CD4-positive, alpha-beta T cell treated with Interleukin-4 for 1 hour (primary cell): ENCODE measurements at regions not wholly inside any gene's neighbourhood (a gene's known extent, or its start where the extent isn't known, plus 50 kb on each side); places are given as distances from the start of the nearest gene placed in this dataset.

Source experiments
- DNase-seq, 2 donors: peaks; one replicate each; pipeline ENCODE4 v3.0.0-alpha.2; 2020 to 2022

DNA sequence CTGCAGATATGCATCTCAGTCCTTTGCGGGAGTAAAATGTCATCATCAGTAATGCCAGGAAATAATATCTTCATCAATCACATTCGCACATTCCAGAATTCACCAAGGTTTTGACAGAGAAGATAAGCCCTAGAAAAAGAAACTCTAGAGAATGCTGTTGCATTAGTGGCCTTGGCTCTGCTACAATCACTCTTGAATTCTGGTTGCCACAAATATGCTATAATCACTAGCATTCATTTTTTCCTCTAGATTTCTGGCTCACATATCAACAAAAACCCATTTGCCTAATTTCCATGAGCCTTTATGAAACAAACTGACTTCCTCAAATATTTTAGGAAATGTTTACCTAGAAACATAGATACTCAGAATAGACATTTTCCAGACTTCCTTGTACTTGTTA is 653.4 kb downstream of the ANXA1 start:
- DNase-seq: no peak

DNA sequence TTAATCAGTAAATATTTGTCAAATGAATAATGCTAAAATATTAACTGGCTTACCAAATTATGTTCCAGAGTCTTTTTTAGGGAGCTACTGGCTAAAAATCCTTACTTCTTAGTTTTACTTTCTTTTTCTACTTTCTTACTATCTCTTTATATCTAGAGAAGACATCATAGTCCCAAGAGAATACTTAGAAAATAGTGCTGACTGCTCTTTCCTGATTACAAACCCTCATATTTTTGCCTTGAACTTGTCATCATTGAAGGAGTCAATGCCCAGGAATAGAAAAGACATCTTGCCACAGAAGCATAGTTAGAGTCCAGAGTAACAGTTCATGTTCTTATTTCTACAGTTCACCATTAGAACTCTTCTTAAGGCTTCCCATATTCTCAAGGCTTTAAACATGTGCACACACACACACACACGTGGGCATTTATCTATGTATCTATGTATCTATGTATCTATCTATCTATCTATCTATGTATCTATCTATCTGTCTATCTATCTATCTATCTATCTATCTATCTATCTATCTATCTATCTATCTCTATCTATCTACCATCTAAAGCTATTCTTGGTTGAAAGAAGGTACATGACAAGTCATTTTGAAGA is 654.3 kb downstream of the ANXA1 start:
- no peak for DNase-seq

- no peak for DNase-seq
Measured at GRCh38 chr9:73806876-73807275, 655.2 kb downstream of the ANXA1 start.

DNA sequence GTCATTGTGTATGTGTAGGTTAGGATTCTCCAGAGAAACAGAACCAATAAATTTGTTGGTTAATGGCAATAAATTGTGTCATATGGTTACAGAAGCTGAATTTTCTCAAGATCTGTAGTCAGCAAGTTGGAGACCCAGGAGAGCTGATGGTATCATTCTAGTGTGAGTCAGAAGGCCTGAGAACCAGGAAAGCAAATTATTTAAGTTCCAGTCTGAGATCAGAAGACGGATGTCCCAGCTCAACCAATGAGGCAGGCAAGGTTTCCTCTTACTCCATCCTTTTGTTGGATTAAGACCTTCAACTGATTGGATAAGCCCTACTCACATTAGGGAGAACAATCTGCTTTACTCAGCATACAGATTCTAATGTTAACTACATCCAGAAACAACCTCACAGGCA is 656.3 kb downstream of the ANXA1 start:
- no peak for DNase-seq

DNA sequence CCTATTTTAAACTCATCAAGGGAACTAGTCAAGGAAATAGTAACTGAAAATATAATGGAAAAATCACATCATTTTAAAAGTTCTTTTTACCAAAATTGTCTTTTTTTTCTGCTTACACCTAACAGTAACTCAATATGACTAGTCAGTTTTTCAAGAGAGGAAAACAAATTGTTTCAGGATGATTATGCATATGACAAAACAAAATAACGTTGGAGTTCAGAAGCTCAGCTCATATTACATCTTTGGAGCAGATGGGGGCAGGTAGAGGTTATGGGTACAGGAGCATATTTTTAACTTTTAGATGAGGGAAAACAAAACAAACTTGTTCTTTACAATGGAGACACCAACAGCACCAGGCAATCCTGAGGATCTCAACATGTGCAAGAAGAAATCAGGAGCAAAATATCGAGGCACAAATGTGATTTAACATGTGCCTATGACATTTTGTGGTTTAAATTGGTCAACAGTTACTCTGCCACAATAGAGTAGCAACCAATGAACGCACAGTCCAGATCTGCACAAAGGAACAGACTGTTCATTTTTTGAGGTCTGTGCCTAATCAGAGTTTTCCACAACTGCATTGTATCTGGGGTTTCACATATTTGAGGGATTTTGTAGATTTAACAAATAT is 659.0 kb downstream of the ANXA1 start:
- DNase-seq: no peak

GRCh38 chr9:73813546-73813945 is 661.9 kb downstream of the ANXA1 start:
- DNase-seq: no peak

- DNase-seq: no peak
Measured at GRCh38 chr9:73816905-73817304, 665.2 kb downstream of the ANXA1 start.

DNA sequence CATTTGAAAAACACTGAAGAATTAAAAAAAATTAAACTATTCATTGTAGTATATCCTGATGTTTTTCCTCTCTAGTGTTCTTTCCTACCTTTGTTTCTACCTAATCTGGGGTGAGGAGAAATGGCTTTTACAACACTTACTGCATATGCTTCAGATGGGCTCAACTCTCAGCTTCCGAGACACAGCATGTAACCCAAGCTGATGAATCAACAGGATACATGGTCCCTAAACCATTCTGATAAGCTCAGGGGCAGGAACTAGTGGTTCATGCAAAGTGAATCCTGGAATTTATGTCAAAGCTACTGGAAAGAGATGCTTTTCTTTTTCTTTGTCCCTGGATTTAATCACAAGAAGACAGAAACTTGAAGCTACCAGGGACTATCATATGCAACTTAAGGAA is 672.5 kb upstream of the RORB start:
- DNase-seq: no peak

DNA sequence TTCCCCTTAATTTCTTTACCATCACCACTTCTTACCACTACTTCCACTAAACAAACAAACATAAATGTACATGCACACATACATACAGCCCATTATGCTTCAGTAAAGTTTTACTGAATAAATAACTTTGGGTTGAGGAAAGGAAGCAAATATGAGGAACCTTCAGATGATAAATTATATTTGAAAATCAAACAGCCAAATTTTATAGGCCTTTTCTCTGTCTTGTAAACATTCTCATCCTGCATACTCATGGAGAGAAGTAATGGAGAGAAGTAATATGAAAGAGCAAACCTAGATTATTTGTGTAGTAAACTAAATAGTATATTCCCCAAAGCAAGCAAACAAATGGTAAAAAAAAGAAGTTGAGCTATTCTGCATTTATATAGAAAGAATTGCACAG is 658.3 kb upstream of the RORB start:
- no peak for DNase-seq

DNA sequence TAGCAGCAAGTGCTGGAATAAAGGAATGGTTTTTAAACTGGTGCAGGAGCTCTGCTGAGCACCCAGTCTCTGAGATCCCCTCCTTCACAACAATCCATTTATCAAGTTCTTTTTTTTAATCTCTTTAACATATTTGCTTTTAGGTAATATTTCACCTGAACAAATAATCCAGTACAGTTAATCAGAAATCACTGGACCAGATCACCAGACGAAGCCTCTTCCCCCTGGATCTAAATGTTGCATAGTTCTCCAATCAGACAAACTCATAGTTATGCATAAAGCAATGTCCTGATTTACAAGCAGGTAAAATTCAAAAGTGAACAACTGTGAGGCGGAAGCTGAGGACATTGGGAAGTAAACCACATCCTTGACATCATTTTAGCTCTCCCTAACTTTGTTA is 657.7 kb upstream of the RORB start:
- no peak for DNase-seq

DNA sequence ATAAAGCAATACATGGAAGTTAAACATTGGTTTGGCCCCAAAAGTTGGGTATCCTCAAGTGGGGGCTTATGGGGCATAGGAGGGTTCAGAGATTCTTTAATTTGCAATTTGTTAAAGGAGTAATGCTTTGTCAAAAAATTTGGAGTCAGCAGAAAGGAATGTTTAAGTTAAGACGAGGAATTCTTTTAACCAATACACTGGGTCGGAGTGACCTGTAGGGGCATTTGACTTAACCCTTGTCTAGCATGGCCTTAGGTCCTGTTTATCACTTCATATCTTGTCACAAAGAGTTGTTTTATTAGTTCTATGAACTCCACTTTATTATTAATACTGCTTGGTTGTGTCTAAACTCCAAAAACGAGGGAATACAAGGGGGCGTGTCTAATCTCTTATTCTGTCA is 656.1 kb upstream of the RORB start:
- DNase-seq: no peak

- no peak for DNase-seq
Measured at GRCh38 chr9:73844135-73844534, 653.0 kb upstream of the RORB start.

DNA sequence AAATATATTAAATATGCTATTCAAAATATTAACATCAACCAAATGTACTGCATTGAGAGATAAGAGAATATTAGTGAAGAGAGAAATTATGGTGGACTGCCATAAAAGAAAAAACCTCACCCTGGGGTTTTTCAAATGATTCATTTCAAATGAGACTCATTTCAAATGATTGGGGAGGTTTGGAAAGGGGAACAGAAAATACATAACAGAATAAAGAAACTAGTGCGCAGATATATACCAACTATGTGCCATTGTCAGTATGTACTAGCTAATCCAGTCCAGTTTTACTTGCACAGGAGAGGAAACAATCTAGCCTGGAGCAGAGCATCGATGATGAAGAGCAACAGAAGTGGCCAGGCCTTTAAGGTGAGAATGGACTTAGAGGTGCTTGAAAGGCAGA is 651.6 kb upstream of the RORB start:
- no peak for DNase-seq

DNA sequence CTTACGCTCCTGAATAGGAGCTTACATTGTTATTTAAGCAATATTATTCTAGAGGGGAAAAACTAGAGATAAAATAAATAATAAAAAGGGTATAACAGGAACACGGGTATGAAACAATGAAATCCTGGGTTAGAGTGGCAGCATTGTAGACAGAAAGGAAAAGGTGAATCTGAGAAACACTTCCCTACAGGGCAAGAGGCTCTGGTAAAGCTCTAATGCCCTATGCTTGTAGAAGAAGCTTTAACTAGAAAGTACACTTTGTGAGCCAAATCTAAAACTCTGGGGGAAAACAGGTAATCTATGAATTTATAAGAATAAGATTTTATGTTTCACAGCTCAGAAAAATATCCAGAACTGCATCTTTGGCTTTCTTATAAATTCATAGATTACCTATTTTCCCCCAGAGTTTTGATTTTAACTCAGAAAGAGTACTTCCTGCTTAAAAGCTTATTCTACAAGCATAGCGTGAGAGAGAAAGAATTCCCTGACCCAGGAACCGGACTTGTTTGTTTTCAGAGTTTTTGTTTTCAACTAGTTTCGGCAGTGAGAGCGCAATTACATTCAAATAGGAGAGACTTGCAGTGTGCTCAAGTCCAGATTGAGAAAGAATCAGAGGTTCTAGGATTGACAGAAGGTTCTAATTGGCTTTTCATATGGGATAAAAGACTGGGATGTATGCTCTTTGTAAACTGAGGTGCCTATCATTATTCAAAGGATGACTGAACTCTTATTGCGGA is 651.0 kb upstream of the RORB start:
- DNase-seq: no peak

- no peak for DNase-seq
Measured at GRCh38 chr9:73847536-73847935, 649.6 kb upstream of the RORB start.

DNA sequence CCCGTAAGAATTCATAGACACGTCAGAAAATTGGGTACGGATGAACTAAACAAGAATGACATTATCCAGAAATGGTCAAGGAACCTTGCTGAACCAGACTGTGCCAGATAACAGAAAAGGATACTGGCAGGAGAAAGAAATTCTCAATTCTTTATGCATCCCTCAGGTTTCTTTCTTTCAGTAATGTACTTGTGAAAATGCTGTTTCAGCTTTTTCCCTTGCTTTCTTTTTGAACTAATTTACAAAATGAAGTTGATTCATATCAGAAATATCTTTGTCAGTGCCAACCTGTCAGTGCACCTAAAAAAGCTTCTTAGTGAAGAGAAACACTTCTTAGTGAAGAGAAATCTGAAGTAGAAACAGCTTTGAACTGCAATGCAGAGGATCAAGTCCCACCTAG is 643.6 kb upstream of the RORB start:
- no peak for DNase-seq

- DNase-seq: no peak
Measured at GRCh38 chr9:73855206-73855605, 641.9 kb upstream of the RORB start.

DNA sequence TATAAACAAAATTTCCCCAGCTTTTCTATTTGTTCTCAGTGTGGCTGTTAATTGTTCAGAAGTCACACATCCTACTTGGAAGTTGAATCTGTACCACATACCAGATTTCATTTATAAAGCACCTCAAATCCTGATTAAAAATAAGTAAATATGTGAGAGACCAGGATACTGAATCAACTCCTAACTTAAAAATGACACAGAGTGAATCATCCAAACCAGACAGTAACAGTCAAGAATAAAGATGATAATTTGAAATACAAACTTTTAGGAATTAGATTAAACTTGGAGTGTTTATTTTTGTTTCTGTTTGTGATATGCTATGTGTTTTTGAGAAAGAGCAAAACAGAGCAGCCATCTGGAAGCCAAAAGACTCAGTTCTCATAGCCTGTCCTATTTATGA is 633.2 kb upstream of the RORB start:
- DNase-seq: no peak

DNA sequence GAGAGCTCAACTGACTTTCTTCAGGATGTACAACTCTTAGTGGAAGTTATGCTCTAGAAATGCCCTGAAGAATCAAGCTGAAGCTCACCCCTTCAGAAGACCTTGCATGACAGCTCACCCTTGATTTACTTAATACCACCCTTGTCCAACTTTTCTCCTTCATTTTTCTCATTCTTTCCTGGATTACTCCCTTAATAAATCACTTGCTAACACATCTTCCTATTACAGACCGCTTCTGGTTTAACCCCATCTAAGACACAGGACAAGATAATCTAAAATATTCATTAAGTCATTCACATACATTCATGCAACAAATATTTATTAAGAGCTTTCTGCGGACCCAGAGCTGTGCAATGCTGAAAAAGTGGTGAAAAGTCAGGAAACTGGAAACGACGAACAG is 630.7 kb upstream of the RORB start:
- no peak for DNase-seq

GRCh38 chr9:73869264-73869663 is 627.9 kb upstream of the RORB start:
- DNase-seq: peak; percentile 21 to 27

DNA sequence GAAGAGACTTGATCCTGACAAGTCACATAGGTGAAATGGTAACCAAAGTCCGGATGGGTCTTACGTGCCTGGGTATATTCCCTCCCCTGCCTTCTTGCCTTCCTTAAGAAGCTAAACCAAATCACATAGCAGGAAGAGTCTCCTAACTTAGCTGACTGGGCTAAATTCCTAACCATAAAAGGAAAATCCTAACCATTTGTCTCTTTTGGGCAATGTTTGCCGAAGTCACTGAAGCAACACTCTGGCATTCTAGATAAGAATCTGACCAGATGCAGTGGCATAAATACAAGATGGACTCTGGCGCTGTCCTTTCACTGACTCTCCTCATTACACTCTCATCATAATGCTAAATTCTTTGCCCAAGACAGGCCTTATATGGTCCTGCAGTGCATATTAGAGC is 625.5 kb upstream of the RORB start:
- no peak for DNase-seq

GRCh38 chr9:73872701-73873100 is 624.4 kb upstream of the RORB start:
- DNase-seq: no peak

- DNase-seq: no peak
Measured at GRCh38 chr9:73880101-73880500, 617.0 kb upstream of the RORB start.

DNA sequence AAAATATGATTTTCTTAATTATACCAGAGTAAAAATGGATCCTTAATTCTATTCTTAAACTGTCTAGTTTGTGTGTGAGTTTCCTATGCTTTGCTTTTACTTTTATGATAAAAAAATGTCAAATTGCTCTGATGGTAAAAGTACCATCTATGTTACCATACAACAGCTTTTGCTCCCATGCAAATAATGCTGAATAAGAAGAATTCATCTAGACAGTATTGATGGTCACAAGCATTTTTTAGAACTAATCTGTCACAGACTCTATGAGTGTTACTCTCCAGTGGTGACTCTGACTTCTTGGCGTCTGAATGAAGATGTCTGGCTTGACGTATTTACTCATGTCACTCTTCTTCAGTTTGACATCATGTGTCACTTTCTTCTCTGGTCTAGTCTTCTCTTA is 608.1 kb upstream of the RORB start:
- no peak for DNase-seq
